ENCODE measurements at regions not wholly inside any gene's neighbourhood (a gene's known extent, or its start where the extent isn't known, plus 50 kb on each side); places are given as distances from the start of the nearest gene placed in this dataset.

DNA sequence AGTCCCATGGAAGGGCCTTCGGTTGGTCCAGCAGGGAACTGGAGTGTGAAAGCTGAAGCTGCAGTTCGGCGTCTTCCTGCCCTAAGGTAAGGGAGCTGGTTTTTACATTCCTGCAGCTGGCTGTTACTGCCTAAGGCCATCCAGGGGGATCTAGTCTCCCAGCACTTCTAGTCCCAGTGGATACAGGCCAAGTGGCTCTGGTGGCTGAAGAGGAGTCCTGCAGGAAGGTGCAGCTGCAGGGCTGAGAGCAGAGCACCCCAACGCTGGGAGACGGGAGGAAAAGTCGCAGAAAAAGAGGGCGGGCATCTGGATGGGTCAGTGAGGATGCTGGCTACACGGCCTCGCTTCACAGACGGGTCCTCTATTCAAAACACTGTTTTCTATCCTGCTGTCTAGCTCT, 225.0 kb upstream of the HS6ST1 start:
- TF ChIP-seq CTCF (IDR thresholded peaks at IDR 0.05) (no peak), POLR2A (IDR thresholded peaks at IDR 0.05) (no peak)

All from gastroesophageal sphincter (tissue), 3 donors.